Activated CD4-positive, alpha-beta memory T cell treated with anti-CD3 and anti-CD28 coated beads for 36 hours (primary cell): ENCODE measurements at regions not wholly inside any gene's neighbourhood (a gene's known extent, or its start where the extent isn't known, plus 50 kb on each side); places are given as distances from the start of the nearest gene placed in this dataset.

ENCODE experiments used
- CTCF ChIA-PET: fragments of 350-600 bp; sonication (Branson Sonifier 250); formaldehyde crosslinking; loops from one replicate; lab custom pipeline; 2021; ENCODE audit warnings: antibody characterized with exemption, inconsistent platforms; lab: Charles Lee
- POLR2A ChIA-PET: fragments of 350-600 bp; sonication (Branson Sonifier 250); formaldehyde crosslinking; loops from one replicate; lab custom pipeline; 2021; ENCODE audit warnings: antibody characterized with exemption; lab: Charles Lee
- DNase-seq: peaks from one replicate; pipeline ENCODE4 v3.0.0-alpha.2; 2020
- H3K27ac Mint-ChIP-seq: one replicate; pipeline ENCODE4 v1.8.0; 2021; ENCODE audit warnings: mixed read lengths
- H3K27me3 Mint-ChIP-seq: one replicate; pipeline ENCODE4 v1.8.0; 2021; ENCODE audit warnings: mixed read lengths
- H3K36me3 Mint-ChIP-seq: one replicate; pipeline ENCODE4 v1.8.0; 2021; ENCODE audit warnings: mixed read lengths
- H3K4me1 Mint-ChIP-seq: one replicate; pipeline ENCODE4 v1.8.0; 2021; ENCODE audit warnings: low read depth, mixed read lengths
- H3K4me3 Mint-ChIP-seq: one replicate; pipeline ENCODE4 v1.8.0; 2021; ENCODE audit warnings: mild to moderate bottlenecking, mixed read lengths
- H3K9me3 Mint-ChIP-seq: one replicate; pipeline ENCODE4 v1.8.0; 2021; ENCODE audit warnings: mixed read lengths
- intact Hi-C: fragments of 100-400 bp; cut with micrococcal nuclease; formaldehyde crosslinking; loops from one replicate; pipeline ENCODE4 v1.15.1; 2023

- no peak overlapping the region for H3K27ac Mint-ChIP-seq
- peaks cover 14% of the 10 kb centered on the region for H3K27me3 Mint-ChIP-seq
- no peaks in the 10 kb centered on the region for H3K36me3 Mint-ChIP-seq
- H3K9me3 Mint-ChIP-seq, result no peaks in the 10 kb centered on the region
- no peak for DNase-seq
- intact Hi-C loops, result loop anchor here (10.0 kb wide), 1 partner anchor 77 kb away; no protein-coding TSS in a partner anchor
- H3K4me3 Mint-ChIP-seq, result no peak overlapping the region
- ChIA-PET CTCF (no interaction called here), POLR2A (no interaction called here)
- H3K4me1 Mint-ChIP-seq, result no peaks in the 10 kb centered on the region
Measured at GRCh38 chr17:74097450-74098135, 105.9 kb upstream of the RPL38 start.

- intact Hi-C loops, result loop anchor here (10.0 kb wide), 1 partner anchor 76 kb away; no protein-coding TSS in a partner anchor
- no peak for DNase-seq
- ChIA-PET CTCF (no interaction called here), POLR2A (no interaction called here)
- Mint-ChIP-seq H3K4me3 (no peak overlapping the region), H3K36me3 (no peaks in the 10 kb centered on the region), H3K27me3 (peaks cover 14% of the 10 kb centered on the region), H3K27ac (no peak overlapping the region), H3K9me3 (no peaks in the 10 kb centered on the region), H3K4me1 (no peaks in the 10 kb centered on the region)
Measured at GRCh38 chr17:74098136-74099024, 105.1 kb upstream of the RPL38 start.

DNA sequence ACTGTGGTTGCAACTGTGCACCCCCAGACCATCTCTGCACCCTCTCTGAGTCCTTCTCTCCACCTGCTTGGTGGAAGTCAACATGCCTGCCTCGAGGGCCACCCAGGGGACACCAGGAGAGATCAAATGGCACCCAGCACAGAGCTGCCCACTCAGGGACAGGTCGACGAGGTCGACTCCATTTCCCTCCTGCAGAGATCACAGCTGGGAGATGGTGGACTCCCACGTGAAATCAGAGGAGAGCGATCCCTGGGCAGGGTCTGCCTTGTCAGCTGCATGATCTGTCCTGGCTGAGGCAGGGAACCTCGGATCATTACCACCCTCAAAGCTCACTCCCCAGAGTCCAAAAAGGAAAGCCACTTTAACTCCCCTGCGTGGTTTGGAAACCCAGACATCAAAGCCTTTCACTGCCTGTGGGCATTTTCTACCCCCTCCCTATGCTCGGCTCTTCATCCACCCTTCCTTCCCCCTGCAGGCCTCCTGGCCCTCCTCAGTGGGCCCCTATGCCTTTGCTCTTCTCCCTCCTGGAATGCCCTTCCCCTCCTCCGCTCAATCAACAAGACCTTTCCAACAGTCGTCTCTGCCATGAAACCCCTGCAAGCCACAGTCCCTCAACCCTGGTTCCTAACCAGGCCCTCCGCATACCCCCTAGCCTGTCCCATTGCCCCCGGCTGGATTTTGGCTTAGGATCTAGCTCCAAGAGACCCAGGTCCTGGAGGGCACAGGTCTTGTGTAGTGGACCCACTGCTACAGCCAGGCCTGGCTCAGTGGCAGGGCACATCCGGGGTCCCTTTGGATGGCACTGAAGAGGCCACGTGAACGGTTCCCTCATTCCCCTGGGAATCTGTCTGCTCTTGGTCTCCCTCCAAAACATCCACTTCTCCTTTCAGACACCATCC, 103.8 kb upstream of the RPL38 start:
- DNase-seq, result no peak
- no peaks in the 10 kb centered on the region for H3K36me3 Mint-ChIP-seq
- ChIA-PET CTCF (no interaction called here), POLR2A (no interaction called here)
- intact Hi-C loops, result loop anchor here (10.0 kb wide), 1 partner anchor 75 kb away; no protein-coding TSS in a partner anchor
- H3K4me3 Mint-ChIP-seq, result no peak overlapping the region
- H3K4me1 Mint-ChIP-seq, result no peaks in the 10 kb centered on the region
- H3K27ac Mint-ChIP-seq, result no peak overlapping the region
- H3K9me3 Mint-ChIP-seq, result no peaks in the 10 kb centered on the region
- peaks cover 17% of the 10 kb centered on the region for H3K27me3 Mint-ChIP-seq

DNA sequence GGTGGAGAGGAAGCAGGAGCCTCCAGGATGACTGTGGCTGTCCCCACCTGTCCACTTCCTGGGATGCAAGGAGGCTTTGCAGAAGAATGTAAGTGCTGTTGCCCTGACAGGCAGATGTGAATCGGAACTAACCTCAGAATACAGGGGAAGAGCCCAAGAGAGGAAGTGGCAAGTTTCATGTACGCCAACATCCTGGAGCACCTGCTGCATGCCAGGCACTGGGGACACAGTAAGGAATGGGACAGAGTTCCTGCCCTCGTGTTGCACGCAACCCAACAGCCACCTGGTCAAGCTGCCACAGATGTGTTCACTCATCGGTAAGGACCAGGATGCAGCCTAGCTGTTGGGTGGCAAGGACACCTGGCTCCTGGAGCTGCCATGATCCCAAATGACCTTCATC, 98.6 kb upstream of the RPL38 start:
- Mint-ChIP-seq H3K27me3 (peaks cover 26% of the 10 kb centered on the region), H3K4me3 (no peak overlapping the region), H3K4me1 (no peaks in the 10 kb centered on the region), H3K36me3 (no peaks in the 10 kb centered on the region), H3K9me3 (no peaks in the 10 kb centered on the region), H3K27ac (no peak overlapping the region)
- POLR2A ChIA-PET, result no interaction called here
- no peak for DNase-seq
- intact Hi-C loops, result no loop called here
- CTCF ChIA-PET, result interaction anchor here (1.9 kb wide), 1 partner anchor 15 kb away, joined by 7 read pairs; no protein-coding TSS in a partner anchor

- intact Hi-C loops, result no loop called here
- no peaks in the 10 kb centered on the region for H3K9me3 Mint-ChIP-seq
- ChIA-PET CTCF (interaction anchor here (1.7 kb wide), 1 partner anchor 17 kb away, joined by 4 read pairs; no protein-coding TSS in a partner anchor), POLR2A (no interaction called here)
- no peak for DNase-seq
- H3K27me3 Mint-ChIP-seq, result peaks cover 20% of the 10 kb centered on the region
- H3K4me3 Mint-ChIP-seq, result no peak overlapping the region
- H3K4me1 Mint-ChIP-seq, result no peaks in the 10 kb centered on the region
- H3K27ac Mint-ChIP-seq, result no peak overlapping the region
- no peaks in the 10 kb centered on the region for H3K36me3 Mint-ChIP-seq
Measured at GRCh38 chr17:74107107-74107506, 96.4 kb upstream of the RPL38 start.

DNA sequence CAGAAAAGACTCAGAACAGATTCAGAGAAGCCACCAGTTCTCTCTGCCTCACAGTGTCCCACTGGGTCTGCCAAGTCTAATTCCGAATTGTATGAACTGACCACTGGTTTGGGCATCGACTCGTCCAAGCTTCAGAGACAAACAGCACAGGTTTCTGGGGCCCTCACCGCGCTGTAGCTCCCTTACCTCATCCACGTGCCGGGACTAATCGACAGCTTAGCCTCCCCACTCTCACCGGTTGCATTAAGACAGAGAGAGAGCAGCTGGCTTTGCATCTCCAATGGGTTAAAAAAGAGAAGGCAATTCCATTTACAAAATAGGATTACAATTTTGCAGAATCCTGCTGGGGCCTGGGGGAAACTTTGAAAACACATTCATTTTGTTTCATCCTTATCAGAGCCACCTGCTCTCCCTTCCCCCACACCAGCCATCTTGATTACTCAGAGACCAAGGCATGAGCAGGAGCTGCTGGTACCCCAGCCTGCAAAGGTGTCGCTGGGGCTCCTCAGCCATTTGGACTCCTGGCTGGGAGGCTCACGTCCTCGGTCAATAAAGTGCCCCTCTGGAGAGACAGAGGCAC, 95.3 kb upstream of the RPL38 start:
- Mint-ChIP-seq H3K27ac (no peak overlapping the region), H3K4me3 (no peak overlapping the region)

GRCh38 chr17:74110467-74110866, 93.0 kb upstream of the RPL38 start:
- no peak for DNase-seq
- intact Hi-C loops, result no loop called here
- POLR2A ChIA-PET, result interaction anchor here (0.6 kb wide), 1 partner anchor 643 kb away, joined by 4 read pairs; no protein-coding TSS in a partner anchor
- Mint-ChIP-seq H3K9me3 (no peaks in the 10 kb centered on the region), H3K27me3 (peaks cover 15% of the 10 kb centered on the region), H3K4me3 (no peak overlapping the region), H3K4me1 (no peaks in the 10 kb centered on the region), H3K27ac (no peak overlapping the region), H3K36me3 (no peaks in the 10 kb centered on the region)
- CTCF ChIA-PET, result no interaction called here

More for the DNA sequence above, 95.3 kb upstream of the RPL38 start:
- no peaks in the 10 kb centered on the region for H3K4me1 Mint-ChIP-seq
- intact Hi-C loops, result no loop called here
- no peak for DNase-seq
- H3K9me3 Mint-ChIP-seq, result no peaks in the 10 kb centered on the region
- ChIA-PET POLR2A (no interaction called here), CTCF (interaction anchor here (1.7 kb wide), 1 partner anchor 18 kb away, joined by 4 read pairs; no protein-coding TSS in a partner anchor)
- no peaks in the 10 kb centered on the region for H3K36me3 Mint-ChIP-seq
- H3K27me3 Mint-ChIP-seq, result peaks cover 15% of the 10 kb centered on the region

GRCh38 chr17:74113326-74113725, 90.2 kb upstream of the RPL38 start:
- DNase-seq, result no peak
- POLR2A ChIA-PET, result no interaction called here
- H3K27me3 Mint-ChIP-seq, result peaks cover 16% of the 10 kb centered on the region
- H3K4me1 Mint-ChIP-seq, result no peaks in the 10 kb centered on the region
- H3K36me3 Mint-ChIP-seq, result no peaks in the 10 kb centered on the region
- CTCF ChIA-PET, result interaction anchor here (1.1 kb wide), 1 partner anchor 23 kb away, joined by 4 read pairs; no protein-coding TSS in a partner anchor
- no peaks in the 10 kb centered on the region for H3K9me3 Mint-ChIP-seq
- no peak overlapping the region for H3K27ac Mint-ChIP-seq
- intact Hi-C loops, result no loop called here
- H3K4me3 Mint-ChIP-seq, result no peak overlapping the region

- no peak for DNase-seq
- H3K9me3 Mint-ChIP-seq, result no peaks in the 10 kb centered on the region
- peaks cover 18% of the 10 kb centered on the region for H3K27me3 Mint-ChIP-seq
- intact Hi-C loops, result no loop called here
- no peaks in the 10 kb centered on the region for H3K36me3 Mint-ChIP-seq
- no peak overlapping the region for H3K4me3 Mint-ChIP-seq
- H3K27ac Mint-ChIP-seq, result no peak overlapping the region
- ChIA-PET CTCF (no interaction called here), POLR2A (no interaction called here)
- no peaks in the 10 kb centered on the region for H3K4me1 Mint-ChIP-seq
Measured at GRCh38 chr17:74113952-74114351, 89.5 kb upstream of the RPL38 start.

- Mint-ChIP-seq H3K9me3 (no peaks in the 10 kb centered on the region), H3K4me1 (no peaks in the 10 kb centered on the region), H3K4me3 (no peak overlapping the region), H3K36me3 (no peaks in the 10 kb centered on the region), H3K27ac (no peak overlapping the region), H3K27me3 (peaks cover 21% of the 10 kb centered on the region)
- DNase-seq, result no peak
- ChIA-PET CTCF (no interaction called here), POLR2A (no interaction called here)
- intact Hi-C loops, result no loop called here
Measured at GRCh38 chr17:74114881-74115470, 88.5 kb upstream of the RPL38 start.

DNA sequence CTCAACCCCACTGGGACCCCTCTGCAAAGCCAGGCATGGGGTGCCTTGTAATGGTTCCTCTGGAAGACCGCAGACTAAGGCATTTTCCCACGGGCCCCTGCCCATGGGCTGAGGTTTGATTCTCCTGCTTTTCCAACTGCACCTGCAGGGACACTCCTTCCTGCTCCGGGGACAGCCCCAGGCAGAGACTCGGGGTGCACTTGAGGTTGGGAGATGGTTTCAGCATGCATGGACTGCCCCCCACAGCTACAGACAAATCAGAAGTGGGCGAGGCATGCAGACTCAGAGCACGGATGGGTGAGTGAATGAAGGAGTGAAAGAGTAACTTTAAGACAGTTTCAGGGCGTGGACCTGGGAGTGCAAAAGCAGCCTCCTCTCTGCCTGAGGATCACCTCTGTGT, 87.9 kb upstream of the RPL38 start:
- intact Hi-C loops, result no loop called here
- POLR2A ChIA-PET, result no interaction called here

More for the DNA sequence above, 87.9 kb upstream of the RPL38 start:
- H3K27me3 Mint-ChIP-seq, result peaks cover 21% of the 10 kb centered on the region
- no peaks in the 10 kb centered on the region for H3K36me3 Mint-ChIP-seq
- H3K9me3 Mint-ChIP-seq, result no peaks in the 10 kb centered on the region
- no peak overlapping the region for H3K4me3 Mint-ChIP-seq
- H3K4me1 Mint-ChIP-seq, result no peaks in the 10 kb centered on the region
- CTCF ChIA-PET, result no interaction called here
- H3K27ac Mint-ChIP-seq, result no peak overlapping the region
- no peak for DNase-seq
